ENCODE measurements at regions not wholly inside any gene's neighbourhood (a gene's known extent, or its start where the extent isn't known, plus 50 kb on each side); places are given as distances from the start of the nearest gene placed in this dataset.

DNA sequence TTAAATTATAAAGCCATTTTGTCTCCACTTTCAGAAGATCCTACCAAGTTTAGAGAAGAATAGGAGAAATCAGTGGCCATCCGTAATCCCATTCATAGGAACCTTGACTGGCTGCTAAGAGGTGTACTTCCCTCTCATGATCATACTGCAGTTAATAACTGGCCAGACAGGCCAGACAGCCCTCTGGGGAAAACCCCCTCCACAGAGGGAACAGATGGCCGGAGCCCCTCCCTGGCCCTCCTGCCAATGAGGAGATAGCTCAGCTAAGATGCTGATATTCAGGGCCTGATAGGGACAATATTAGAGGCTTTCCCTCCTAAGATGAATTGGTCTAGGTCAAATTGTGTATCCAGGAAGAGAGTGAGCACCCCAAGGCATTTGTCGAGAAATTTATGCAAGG lies 200.0 kb upstream of the MAOA start:
- peak overlapping the region; percentile 41 for H3K4me3 Mint-ChIP-seq (ENCODE audit: unreplicated experiment)
- TF ChIP-seq CTCF (IDR thresholded peaks at IDR 0.05; ENCODE audit: partially characterized antibody, unreplicated experiment): no peak
- peaks cover 9% of the 10 kb centered on the region for H3K36me3 Mint-ChIP-seq (ENCODE audit: unreplicated experiment)
- peak overlapping the region; percentile 90 for H3K27ac Mint-ChIP-seq (ENCODE audit: unreplicated experiment)
- peak; percentile 61 for DNase-seq
- no peaks in the 10 kb centered on the region for H3K9me3 Mint-ChIP-seq (ENCODE audit: unreplicated experiment)
- H3K4me1 Mint-ChIP-seq (ENCODE audit: low read depth, unreplicated experiment): peaks cover 10% of the 10 kb centered on the region
- H3K27me3 Mint-ChIP-seq (ENCODE audit: unreplicated experiment): peaks cover 6% of the 10 kb centered on the region

- Mint-ChIP-seq H3K36me3 (ENCODE audit: unreplicated experiment) (peaks cover 3% of the 10 kb centered on the region), H3K27me3 (ENCODE audit: unreplicated experiment) (peaks cover 6% of the 10 kb centered on the region), H3K27ac (ENCODE audit: unreplicated experiment) (peak overlapping the region; percentile 90), H3K4me1 (ENCODE audit: low read depth, unreplicated experiment) (peaks cover 10% of the 10 kb centered on the region), H3K9me3 (ENCODE audit: unreplicated experiment) (no peaks in the 10 kb centered on the region), H3K4me3 (ENCODE audit: unreplicated experiment) (no peak overlapping the region)
- TF ChIP-seq CTCF (IDR thresholded peaks at IDR 0.05; ENCODE audit: partially characterized antibody, unreplicated experiment): no peak
- no peak for DNase-seq
These were observed 199.2 kb upstream of the MAOA start for GRCh38 chrX:43456906-43457305.

GRCh38 chrX:43467608-43468234 lies 188.4 kb upstream of the MAOA start:
- TF ChIP-seq CTCF (IDR thresholded peaks at IDR 0.05; ENCODE audit: partially characterized antibody, unreplicated experiment): no peak
- no peaks in the 10 kb centered on the region for H3K36me3 Mint-ChIP-seq (ENCODE audit: unreplicated experiment)
- DNase-seq: no peak
- peaks cover 1% of the 10 kb centered on the region for H3K27me3 Mint-ChIP-seq (ENCODE audit: unreplicated experiment)
- H3K4me3 Mint-ChIP-seq (ENCODE audit: unreplicated experiment): no peak overlapping the region
- no peak overlapping the region for H3K27ac Mint-ChIP-seq (ENCODE audit: unreplicated experiment)
- no peaks in the 10 kb centered on the region for H3K9me3 Mint-ChIP-seq (ENCODE audit: unreplicated experiment)
- no peaks in the 10 kb centered on the region for H3K4me1 Mint-ChIP-seq (ENCODE audit: low read depth, unreplicated experiment)

DNA sequence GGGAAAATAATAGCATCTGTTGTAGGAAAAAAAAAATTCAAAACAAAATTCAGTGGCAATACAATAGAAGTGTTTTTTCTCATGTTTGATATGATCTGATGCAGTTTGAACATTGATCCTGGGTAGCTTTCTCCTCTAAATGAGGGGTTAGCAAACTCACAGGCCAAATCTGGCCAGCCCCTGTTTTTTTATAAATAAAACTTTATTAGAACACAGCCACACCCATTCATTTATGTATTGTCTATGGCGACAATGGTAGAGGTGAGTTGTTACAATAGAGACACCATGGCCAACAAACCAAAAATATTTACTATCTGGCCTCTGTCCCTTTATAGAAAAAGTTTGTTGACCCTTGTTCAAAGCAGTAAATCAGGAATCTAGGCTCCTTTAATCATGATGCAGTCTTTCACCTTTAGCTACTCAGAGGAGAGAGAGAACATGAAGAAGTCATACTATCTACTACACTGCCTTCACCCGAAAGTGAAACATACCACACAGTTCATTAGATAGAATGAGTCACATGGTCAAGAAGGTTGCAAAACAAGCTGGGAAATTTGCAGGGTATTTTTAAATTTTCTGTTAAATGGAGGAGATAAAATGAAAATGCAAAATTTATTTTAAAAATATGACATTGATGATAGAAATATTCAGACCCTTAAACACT lies 186.6 kb upstream of the MAOA start:
- Mint-ChIP-seq H3K27me3 (ENCODE audit: unreplicated experiment) (peaks cover 1% of the 10 kb centered on the region), H3K36me3 (ENCODE audit: unreplicated experiment) (no peaks in the 10 kb centered on the region), H3K4me1 (ENCODE audit: low read depth, unreplicated experiment) (no peaks in the 10 kb centered on the region), H3K27ac (ENCODE audit: unreplicated experiment) (no peak overlapping the region), H3K4me3 (ENCODE audit: unreplicated experiment) (no peak overlapping the region), H3K9me3 (ENCODE audit: unreplicated experiment) (no peaks in the 10 kb centered on the region)
- no peak for TF ChIP-seq CTCF (IDR thresholded peaks at IDR 0.05; ENCODE audit: partially characterized antibody, unreplicated experiment)
- DNase-seq: no peak

GRCh38 chrX:43474321-43474720 lies 181.8 kb upstream of the MAOA start:
- Mint-ChIP-seq H3K9me3 (ENCODE audit: unreplicated experiment) (no peaks in the 10 kb centered on the region), H3K36me3 (ENCODE audit: unreplicated experiment) (no peaks in the 10 kb centered on the region), H3K4me1 (ENCODE audit: low read depth, unreplicated experiment) (no peaks in the 10 kb centered on the region), H3K4me3 (ENCODE audit: unreplicated experiment) (no peak overlapping the region), H3K27me3 (ENCODE audit: unreplicated experiment) (peaks cover 1% of the 10 kb centered on the region), H3K27ac (ENCODE audit: unreplicated experiment) (no peak overlapping the region)
- no peak for DNase-seq
- TF ChIP-seq CTCF (IDR thresholded peaks at IDR 0.05; ENCODE audit: partially characterized antibody, unreplicated experiment): no peak
